PC-3 (cell line): ENCODE measurements at regions not wholly inside any gene's neighbourhood (a gene's known extent, or its start where the extent isn't known, plus 50 kb on each side); places are given as distances from the start of the nearest gene placed in this dataset.

Experiments
- EZH2 ChIP-seq: fragments of 300-600 bp; sonication (generic); IDR thresholded peaks from one replicate; pipeline ENCODE4 v1.6.1; 2017; ENCODE audit warnings: antibody characterized with exemption, mild to moderate bottlenecking, low read length; ENCODE audit not compliant: unreplicated experiment
- TF ChIP-seq, protein P1 (sequence below): fragments of 300-600 bp; sonication (generic); conservative IDR thresholded peaks from 2 replicates; pipeline ENCODE4 v1.5.1; 2017; ENCODE audit warnings: antibody characterized with exemption, low read depth, mild to moderate bottlenecking, low read length

DNA sequence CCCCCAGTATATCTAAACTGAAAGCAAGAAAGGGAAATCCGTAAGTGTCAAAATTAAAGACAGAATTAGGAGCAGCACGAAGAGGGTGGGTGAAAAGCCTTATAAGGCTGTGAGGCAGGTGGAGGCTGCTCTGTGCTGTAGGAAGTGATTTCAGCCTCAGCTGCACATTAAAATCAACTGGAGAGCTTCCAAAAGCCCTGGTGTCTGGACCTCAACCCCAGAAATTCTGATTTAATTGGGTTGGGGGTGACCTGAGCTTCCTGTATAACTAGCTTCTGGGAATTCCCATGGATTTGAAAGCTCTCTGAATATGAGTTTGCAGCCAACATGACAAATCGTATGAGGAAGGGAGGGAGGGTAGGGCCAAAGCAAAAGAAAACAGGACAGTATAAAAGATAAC, 242.4 kb upstream of the TMTC4 start:
- TF ChIP-seq, protein P1, sequence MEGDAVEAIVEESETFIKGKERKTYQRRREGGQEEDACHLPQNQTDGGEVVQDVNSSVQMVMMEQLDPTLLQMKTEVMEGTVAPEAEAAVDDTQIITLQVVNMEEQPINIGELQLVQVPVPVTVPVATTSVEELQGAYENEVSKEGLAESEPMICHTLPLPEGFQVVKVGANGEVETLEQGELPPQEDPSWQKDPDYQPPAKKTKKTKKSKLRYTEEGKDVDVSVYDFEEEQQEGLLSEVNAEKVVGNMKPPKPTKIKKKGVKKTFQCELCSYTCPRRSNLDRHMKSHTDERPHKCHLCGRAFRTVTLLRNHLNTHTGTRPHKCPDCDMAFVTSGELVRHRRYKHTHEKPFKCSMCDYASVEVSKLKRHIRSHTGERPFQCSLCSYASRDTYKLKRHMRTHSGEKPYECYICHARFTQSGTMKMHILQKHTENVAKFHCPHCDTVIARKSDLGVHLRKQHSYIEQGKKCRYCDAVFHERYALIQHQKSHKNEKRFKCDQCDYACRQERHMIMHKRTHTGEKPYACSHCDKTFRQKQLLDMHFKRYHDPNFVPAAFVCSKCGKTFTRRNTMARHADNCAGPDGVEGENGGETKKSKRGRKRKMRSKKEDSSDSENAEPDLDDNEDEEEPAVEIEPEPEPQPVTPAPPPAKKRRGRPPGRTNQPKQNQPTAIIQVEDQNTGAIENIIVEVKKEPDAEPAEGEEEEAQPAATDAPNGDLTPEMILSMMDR: no peak
- no peak for TF ChIP-seq EZH2
